Glomerular visceral epithelial cell (primary cell): ENCODE measurements at regions not wholly inside any gene's neighbourhood (a gene's known extent, or its start where the extent isn't known, plus 50 kb on each side); places are given as distances from the start of the nearest gene placed in this dataset.

Experiments used
- DNase-seq: peaks from one replicate; pipeline ENCODE4 v3.0.0-alpha.2; 2016; ENCODE audit errors: extremely low spot score

GRCh38 chr5:105453216-105453807 lies 1890.7 kb upstream of the NUDT12 start:
- DNase-seq: no peak

DNA sequence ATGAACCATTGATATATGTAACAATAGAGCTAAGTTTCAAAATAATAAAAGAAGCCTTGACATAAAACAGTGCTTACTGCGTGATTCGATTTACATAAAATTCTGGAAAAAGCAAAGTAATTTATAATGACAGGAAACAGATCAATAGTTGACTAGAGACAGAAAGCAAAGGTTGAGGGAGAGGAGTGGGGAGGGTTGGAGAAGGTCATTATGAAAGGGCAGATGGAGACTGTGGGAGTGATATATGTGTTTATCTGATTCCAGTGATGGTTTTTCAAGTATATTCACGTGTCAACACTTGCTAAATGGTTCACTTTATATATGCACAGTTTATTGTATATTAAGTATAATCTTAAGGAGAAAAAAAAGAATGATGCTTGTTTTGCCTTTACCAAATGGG lies 1885.7 kb upstream of the NUDT12 start:
- DNase-seq: no peak

DNA sequence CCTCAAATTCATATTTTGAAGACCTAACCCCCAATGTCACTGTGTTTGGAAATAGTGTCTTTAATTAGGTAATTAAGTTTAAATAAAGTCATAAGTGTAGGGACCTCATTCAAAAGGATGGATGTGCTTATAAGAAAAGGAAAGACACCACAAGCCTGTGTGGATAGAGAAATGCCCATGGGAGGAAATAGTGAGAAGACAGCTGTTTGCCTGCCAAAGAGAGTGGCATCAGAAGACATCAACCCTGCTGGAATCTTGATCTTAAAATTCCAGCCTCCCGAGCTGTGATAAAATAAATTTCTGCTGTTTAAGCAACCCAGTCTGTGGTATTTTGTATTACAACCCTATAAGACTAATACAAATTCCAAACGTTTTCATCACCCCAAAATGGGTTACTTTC lies 1867.9 kb upstream of the NUDT12 start:
- DNase-seq: no peak

DNA sequence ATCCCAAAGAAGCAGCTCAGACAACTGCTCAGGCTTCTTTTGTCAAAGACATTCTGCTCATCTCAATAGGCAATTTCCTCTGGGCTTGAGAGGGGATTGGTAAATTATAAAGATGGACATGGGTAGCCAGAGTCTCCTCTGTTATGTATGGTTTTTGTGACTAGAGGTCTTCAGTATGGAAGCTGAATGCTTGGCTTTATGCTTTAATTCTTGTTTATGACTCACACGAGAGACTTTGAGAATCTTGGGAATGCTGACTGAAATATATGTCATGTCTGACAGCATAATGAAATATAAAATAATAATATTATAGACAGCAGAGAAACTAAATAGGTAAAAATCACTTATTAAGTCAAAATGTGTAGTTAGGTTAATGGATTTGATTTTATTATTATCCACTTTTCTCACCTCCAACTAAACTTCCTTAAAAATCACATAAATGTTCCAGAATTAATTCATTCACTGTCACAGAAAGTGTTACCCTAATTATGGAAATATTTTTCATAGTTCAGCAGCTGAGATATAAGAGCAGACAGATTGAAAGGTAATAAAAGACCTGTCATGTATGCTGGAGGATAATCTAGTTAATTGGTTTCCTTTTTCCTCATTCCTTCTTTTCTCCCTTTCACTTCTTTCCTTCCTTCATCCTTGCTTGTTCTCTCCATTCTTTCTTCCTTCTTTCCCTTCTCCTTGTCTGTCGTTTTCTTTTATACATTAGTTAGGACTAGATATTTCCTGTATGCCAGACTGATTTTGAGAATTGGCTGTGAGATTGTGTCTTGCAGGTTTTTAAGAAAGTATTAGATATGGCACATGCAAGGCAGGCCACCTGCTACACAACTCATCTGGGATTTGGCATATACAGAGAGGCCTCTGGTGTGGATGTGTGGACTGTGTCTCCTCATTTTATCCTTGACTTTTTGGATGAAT lies 1866.1 kb upstream of the NUDT12 start:
- DNase-seq: no peak

- no peak for DNase-seq
Measured at GRCh38 chr5:105414067-105414466, 1851.5 kb upstream of the NUDT12 start.

- DNase-seq: no peak
Measured at GRCh38 chr5:105413406-105413990, 1850.9 kb upstream of the NUDT12 start.

- no peak for DNase-seq
Measured at GRCh38 chr5:105409695-105410094, 1847.1 kb upstream of the NUDT12 start.

GRCh38 chr5:105407200-105407599 lies 1844.6 kb upstream of the NUDT12 start:
- DNase-seq: no peak

DNA sequence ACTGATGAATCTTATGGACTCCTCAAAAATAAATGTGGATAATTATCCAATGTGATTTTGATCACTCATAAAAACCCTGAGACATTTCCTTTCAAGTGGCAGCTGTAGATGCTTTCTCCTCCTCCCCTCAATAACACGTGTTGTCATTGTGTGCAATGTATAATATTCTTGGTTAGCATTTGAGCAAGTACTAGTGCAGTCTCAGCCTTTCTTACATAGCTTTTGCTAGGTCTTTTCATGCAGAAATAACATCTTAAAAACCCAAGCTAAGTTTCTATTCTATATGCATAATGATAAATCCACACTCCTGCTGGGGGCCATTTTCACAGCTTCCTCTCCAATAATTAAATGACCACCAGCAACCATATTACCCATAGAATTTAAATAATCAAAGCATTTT lies 1835.2 kb upstream of the NUDT12 start:
- no peak for DNase-seq

DNA sequence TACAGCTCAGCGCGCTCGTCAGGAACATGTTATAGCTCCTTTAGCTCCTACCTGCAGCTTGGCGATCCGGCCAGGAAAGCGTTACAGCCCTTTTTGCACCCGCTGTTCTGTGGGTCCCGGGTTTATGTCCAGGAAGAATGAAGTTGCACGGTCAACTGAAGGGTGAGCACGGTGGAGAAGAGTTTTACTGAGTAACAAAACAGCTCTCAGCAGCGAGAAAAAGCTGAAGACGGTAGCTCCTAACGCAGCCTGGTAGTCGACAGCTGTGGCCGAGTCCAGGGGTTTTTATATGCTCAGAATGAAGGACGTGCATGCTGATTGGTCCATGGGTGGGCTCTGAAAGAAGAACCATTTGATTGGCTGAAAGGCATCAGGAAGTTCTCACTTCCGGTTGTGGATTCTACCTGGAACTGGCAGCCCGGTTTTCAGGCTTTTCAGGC lies 1830.1 kb upstream of the NUDT12 start:
- no peak for DNase-seq

- DNase-seq: no peak
Measured at GRCh38 chr5:105392122-105392709, 1829.6 kb upstream of the NUDT12 start.

GRCh38 chr5:105380126-105380525 lies 1817.5 kb upstream of the NUDT12 start:
- DNase-seq: no peak

DNA sequence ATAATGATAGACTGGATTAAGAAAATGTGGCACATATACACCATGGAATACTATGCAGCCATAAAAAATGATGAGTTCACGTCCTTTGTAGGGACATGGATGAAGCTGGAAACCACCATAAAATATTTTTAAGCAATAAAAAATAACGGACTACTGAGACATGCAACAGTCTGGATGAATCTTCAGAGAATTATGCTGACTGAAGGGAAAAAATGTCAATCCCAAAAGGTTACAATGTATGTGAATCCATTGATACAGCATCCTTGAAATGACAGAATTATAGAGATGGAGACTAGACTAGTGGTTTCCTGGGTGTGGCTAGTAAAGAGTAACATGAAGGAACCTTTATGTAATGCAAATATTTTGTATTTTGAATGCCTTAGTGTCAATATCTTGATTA lies 1808.6 kb upstream of the NUDT12 start:
- DNase-seq: no peak

DNA sequence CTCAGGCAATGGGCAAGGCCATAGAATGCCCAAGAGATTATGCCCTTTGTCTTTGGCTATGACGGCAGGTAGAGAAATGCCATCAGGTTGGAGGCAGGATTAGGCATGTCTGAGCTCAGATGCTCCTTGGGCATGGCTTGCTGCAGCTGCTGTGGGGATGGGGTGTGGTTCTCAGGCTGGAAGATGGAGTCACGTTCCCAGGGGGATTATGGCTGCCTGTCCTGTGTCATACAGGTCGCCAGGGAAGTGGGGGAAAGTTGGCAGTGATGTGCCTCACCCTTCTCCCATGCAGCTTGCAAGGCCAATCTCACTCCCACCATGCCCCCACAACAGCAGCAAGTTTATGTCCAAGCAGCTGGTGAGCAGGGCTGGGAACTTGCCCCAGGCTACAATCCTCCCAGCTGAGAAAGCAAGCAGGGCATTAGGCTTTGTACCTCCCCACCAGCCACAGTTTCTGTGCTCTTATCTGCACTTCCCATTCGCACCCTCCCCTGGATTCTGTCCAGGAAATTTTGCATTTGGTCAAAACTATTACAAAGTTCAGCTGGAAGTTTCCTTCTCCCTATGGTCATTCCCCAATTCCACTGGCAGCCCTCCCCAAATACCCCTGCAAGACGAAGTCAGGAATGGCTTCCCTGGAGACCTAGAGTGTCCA lies 1788.0 kb upstream of the NUDT12 start:
- DNase-seq: no peak

DNA sequence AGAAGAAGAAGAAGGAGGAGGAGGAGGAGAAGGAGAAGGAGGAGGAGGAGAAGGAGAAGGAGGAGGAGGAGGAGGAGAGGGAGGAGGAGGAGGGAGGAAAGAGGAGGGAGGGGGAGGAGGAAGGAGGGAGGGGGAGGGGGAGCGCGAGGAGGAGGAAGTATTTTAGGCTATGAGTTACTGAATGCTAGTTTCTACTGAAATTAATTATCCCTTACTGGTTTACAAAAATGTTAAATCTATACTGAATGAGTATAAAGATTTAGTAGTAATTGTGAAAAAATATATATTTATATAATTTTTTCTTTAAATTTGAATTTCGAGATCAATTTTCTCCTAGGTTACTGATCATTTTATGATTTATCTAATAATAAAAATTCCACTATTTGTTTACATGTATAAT lies 1769.0 kb upstream of the NUDT12 start:
- no peak for DNase-seq

DNA sequence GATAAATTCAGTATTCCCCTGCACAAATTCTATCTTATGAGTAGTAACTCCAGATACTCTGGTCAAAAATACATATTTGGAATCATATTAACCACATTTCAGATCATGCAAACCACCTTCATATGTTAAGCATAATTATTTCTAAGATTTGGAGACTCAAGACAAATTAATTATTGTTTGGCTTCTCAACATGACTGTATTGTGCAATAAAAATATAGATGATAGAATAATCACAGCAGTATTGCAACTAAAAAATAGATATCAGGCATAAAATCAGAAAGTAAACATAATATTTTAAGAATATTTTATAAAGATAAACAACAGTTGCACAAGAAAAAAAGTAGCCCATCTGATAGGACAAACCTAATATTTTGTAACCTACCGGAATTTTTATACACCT lies 1767.6 kb upstream of the NUDT12 start:
- DNase-seq: no peak

DNA sequence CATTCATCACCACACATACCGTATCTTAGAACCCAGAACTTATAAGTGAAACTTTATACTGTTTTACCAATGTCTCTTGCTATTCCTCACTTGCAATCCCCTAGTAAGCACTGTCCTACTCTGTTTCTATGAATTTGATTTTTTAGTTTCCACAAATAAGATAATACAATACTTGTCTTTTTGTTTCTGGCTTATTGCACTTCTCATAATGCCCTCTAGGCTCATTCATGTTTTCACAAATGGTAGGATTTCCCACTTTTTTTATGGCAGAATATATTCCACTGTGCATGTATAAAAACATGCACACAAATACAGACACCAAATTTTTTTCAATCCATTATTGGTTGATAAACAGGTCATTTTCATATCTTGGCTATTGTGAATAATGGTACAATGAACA lies 1742.3 kb upstream of the NUDT12 start:
- DNase-seq: no peak

GRCh38 chr5:105288946-105289345 lies 1726.4 kb upstream of the NUDT12 start:
- DNase-seq: no peak

DNA sequence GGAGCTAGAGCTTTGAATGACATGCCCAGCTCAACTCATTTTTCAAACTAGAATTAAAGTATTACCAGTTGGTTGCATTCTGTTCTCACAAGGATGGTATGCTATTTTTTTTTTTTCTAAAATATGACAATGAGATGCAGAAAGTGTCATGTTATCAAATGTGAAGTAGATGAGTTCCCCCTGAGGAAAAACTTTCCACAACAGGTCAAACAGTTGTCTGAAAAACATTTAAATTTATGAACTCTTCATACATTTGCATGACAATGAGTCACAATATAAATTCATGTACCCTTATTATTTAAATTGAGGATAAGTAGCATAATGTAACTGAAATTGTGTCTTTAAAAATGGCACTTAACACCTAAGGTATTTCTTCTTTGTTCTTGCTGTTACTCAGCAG lies 1720.5 kb upstream of the NUDT12 start:
- DNase-seq: no peak

DNA sequence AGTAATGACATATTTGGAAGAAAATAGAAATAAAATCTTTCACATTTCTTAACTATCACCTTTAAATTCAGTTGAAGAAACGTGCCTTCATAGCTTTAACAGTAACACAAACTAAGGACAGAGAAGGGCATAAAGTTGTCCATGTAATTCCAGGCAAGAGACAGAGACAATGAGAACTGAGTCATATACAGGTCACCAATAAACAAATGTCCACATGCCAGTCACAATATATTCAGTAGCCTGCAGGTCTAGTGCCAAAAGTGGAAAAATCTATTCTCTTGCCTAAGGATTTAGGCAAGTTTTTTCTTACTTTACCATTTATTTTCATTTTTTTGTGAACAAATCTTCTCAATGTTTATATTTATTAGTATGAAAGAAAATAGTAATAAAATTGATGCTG lies 1711.5 kb upstream of the NUDT12 start:
- no peak for DNase-seq

GRCh38 chr5:105263515-105263914 lies 1700.9 kb upstream of the NUDT12 start:
- DNase-seq: no peak

DNA sequence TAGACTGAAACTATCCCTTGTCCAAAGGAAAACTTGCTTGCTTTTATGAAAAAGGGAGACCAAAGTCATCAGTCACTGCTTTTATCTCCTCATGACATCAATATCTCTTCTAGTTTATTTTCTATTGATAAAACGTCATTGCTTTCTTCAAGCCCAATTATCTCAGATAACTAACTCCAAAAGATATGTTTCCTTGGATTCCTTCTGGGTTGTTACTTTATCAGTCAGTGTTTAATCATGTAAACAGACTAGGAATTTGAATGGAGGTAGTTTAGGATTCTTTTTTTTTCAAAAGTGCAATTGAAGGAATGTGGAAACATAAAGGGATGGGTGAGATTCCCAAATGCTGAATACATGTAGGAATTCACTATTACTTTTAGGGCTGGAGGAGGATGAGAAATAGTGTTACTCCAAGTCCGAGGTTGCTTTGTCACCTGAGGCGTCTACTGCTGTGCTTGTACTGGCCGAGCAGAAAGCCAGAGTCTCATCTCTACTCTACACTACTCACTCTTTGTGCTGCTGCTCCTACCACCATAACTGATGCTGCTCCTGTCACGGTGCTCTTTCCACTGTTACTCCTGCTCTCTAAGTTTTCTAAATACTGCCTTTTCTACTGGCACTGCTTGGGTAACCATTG lies 1697.1 kb upstream of the NUDT12 start:
- DNase-seq: no peak
